H1 (cell line): ENCODE measurements at regions not wholly inside any gene's neighbourhood (a gene's known extent, or its start where the extent isn't known, plus 50 kb on each side); places are given as distances from the start of the nearest gene placed in this dataset.

Experiments used
- CTCF ChIA-PET: fragments of 300-600 bp; sonication (Branson Sonifier 250); formaldehyde crosslinking; loops from one replicate; lab custom pipeline; 2021; ENCODE audit not compliant: partially characterized antibody; lab: Charles Lee
- POLR2A ChIA-PET: fragments of 300-600 bp; sonication (Branson Sonifier 250); formaldehyde crosslinking; loops from one replicate; lab custom pipeline; 2021; ENCODE audit warnings: inconsistent platforms; ENCODE audit not compliant: partially characterized antibody; lab: Charles Lee
- DNase-seq, 2 experiments: peaks; one replicate each; pipeline versions ENCODE4 v3.0.0 to v3.0.0-alpha.2; 2010 to 2022; ENCODE audit warnings: low spot score in 2 of 2, low read depth in 1 of 2, mixed read lengths in 1 of 2
- FAIRE-seq: peaks from 2 replicates; lab custom pipeline; 2011; peaks lifted over from hg19 to GRCh38; lab: Jason Lieb, UNC
- H2AFZ ChIP-seq: 2 replicates; pipeline ENCODE4 v1.8.1; 2012; ENCODE audit warnings: low read length, inconsistent platforms
- H2AK5ac ChIP-seq: 2 replicates; pipeline ENCODE4 v1.6.1; 2013; ENCODE audit warnings: low read depth, low read length
- H2BK120ac ChIP-seq: replicated peaks from 2 replicates; pipeline ENCODE3; 2013; ENCODE audit warnings: low read depth, low read length, inconsistent platforms
- H2BK12ac ChIP-seq: 2 replicates; pipeline ENCODE4 v1.6.1; 2013; ENCODE audit warnings: low read depth, low read length
- H2BK15ac ChIP-seq: 2 replicates; pipeline ENCODE4 v1.6.1; 2013; ENCODE audit warnings: low read length
- H2BK20ac ChIP-seq: 2 replicates; pipeline ENCODE4 v1.6.1; 2013; ENCODE audit warnings: low read length
- H2BK5ac ChIP-seq: 2 replicates; pipeline ENCODE4 v1.6.1; 2013; ENCODE audit warnings: low read depth, low read length
- H3K14ac ChIP-seq: 2 replicates; pipeline ENCODE4 v1.6.1; 2013; ENCODE audit warnings: inconsistent platforms; ENCODE audit not compliant: insufficient read length
- H3K18ac ChIP-seq: 2 replicates; pipeline ENCODE4 v1.6.1; 2013; ENCODE audit warnings: low read length; ENCODE audit errors: extremely low read depth
- H3K23ac ChIP-seq: 2 replicates; pipeline ENCODE4 v1.6.1; 2013; ENCODE audit warnings: inconsistent platforms; ENCODE audit not compliant: insufficient read length
- H3K23me2 ChIP-seq: 2 replicates; pipeline ENCODE4 v1.6.1; 2013; ENCODE audit warnings: low read depth, low read length
- H3K27ac ChIP-seq: 2 replicates; pipeline ENCODE4 v1.6.1; 2011; ENCODE audit warnings: low read depth, low read length, inconsistent platforms
- H3K27me3 ChIP-seq, 4 experiments: replicated peaks in 1 of 4; 1 replicate in 1 of 4; 2 replicates in 3 of 4; pipeline versions ENCODE4 v1.6.1 to v1.8.1; 2011 to 2013; ENCODE audit warnings: low read length in 3 of 4, mild to moderate bottlenecking in 3 of 4, inconsistent platforms in 2 of 4, mixed read lengths in 2 of 4, moderate library complexity in 1 of 4; ENCODE audit not compliant: control insufficient read depth in 3 of 4, insufficient read depth in 3 of 4; ENCODE audit errors: extremely low read depth in 1 of 4
- H3K36me3 ChIP-seq, 4 experiments: 2 replicates each; pipeline versions ENCODE4 v1.6.1 to v1.8.1; 2011 to 2013; ENCODE audit warnings: mild to moderate bottlenecking in 4 of 4, low read length in 3 of 4, moderate library complexity in 2 of 4, control low read depth in 1 of 4, inconsistent platforms in 1 of 4; ENCODE audit not compliant: insufficient read depth in 4 of 4, control insufficient read depth in 2 of 4
- H3K4ac ChIP-seq: replicated peaks from 2 replicates; pipeline ENCODE3; 2013; ENCODE audit warnings: low read length, low read depth, mixed read lengths, inconsistent platforms; ENCODE audit not compliant: insufficient read length
- H3K4me1 ChIP-seq, 4 experiments: replicated peaks in 1 of 4; 1 replicate in 1 of 4; 2 replicates in 3 of 4; pipeline versions ENCODE4 v1.6.1 to v1.8.1; 2011 to 2013; ENCODE audit warnings: low read length in 3 of 4, inconsistent platforms in 2 of 4, mixed read lengths in 1 of 4; ENCODE audit not compliant: insufficient read depth in 4 of 4, control insufficient read depth in 3 of 4
- H3K4me2 ChIP-seq, 2 experiments: 2 replicates each; pipeline versions ENCODE4 v1.6.1 to v1.8.1; 2011 to 2013; ENCODE audit warnings: low read depth in 2 of 2, low read length in 2 of 2, control low read depth in 1 of 2, inconsistent platforms in 1 of 2, mild to moderate bottlenecking in 1 of 2; ENCODE audit not compliant: insufficient read depth in 1 of 2
- H3K4me3 ChIP-seq, 4 experiments: fragments of 200-600, 300-600 bp in 1 of 4; sonication (generic), shearing (Covaris generic), sonication (Bioruptor Twin) in 1 of 4; 2 replicates each; pipeline versions ENCODE4 v1.5.1 to v1.8.1; 2011 to 2016; ENCODE audit warnings: low read length in 4 of 4, low read depth in 3 of 4, control low read depth in 2 of 4, inconsistent platforms in 2 of 4, mild to moderate bottlenecking in 2 of 4, mixed read lengths in 1 of 4, moderate library complexity in 1 of 4; ENCODE audit not compliant: insufficient read depth in 2 of 4; ENCODE audit errors: extremely low read depth in 1 of 4
- H3K56ac ChIP-seq: replicated peaks from 2 replicates; pipeline ENCODE3; 2013; ENCODE audit warnings: low read depth, mild to moderate bottlenecking, mixed read lengths, low read length, inconsistent platforms; ENCODE audit not compliant: insufficient read length
- H3K79me1 ChIP-seq: 2 replicates; pipeline ENCODE4 v1.6.1; 2013; ENCODE audit warnings: low read depth, low read length, control low read depth
- H3K79me2 ChIP-seq, 2 experiments: 2 replicates each; pipeline versions ENCODE4 v1.6.1 to v1.8.1; 2012 to 2013; ENCODE audit warnings: low read length in 2 of 2, mild to moderate bottlenecking in 2 of 2, inconsistent platforms in 1 of 2; ENCODE audit not compliant: insufficient read depth in 2 of 2, control insufficient read depth in 1 of 2
- H3K9ac ChIP-seq, 4 experiments: replicated peaks in 1 of 4; 1 replicate in 1 of 4; 2 replicates in 3 of 4; pipeline versions ENCODE4 v1.6.1 to v1.8.1; 2011 to 2013; ENCODE audit warnings: low read depth in 3 of 4, low read length in 3 of 4, control low read depth in 2 of 4, mild to moderate bottlenecking in 2 of 4, moderate library complexity in 2 of 4, inconsistent platforms in 1 of 4; ENCODE audit errors: extremely low read depth in 1 of 4
- H3K9me3 ChIP-seq, 2 experiments: 2 replicates each; pipeline versions ENCODE4 v1.6.1 to v1.8.1; 2012 to 2013; ENCODE audit warnings: mild to moderate bottlenecking in 2 of 2, moderate library complexity in 2 of 2, control low read depth in 1 of 2, inconsistent platforms in 1 of 2, low read depth in 1 of 2, low read length in 1 of 2, mixed read lengths in 1 of 2; ENCODE audit not compliant: insufficient read depth in 2 of 2
- H4K20me1 ChIP-seq, 2 experiments: replicated peaks in 1 of 2; 2 replicates each; pipeline versions ENCODE3 to v1.8.1; 2011 to 2013; ENCODE audit warnings: inconsistent platforms in 2 of 2, low read length in 2 of 2, mild to moderate bottlenecking in 1 of 2; ENCODE audit not compliant: insufficient read depth in 2 of 2, control insufficient read depth in 1 of 2
- H4K5ac ChIP-seq: 2 replicates; pipeline ENCODE4 v1.6.1; 2013; ENCODE audit warnings: low read length, low read depth, mixed read lengths, inconsistent platforms; ENCODE audit not compliant: insufficient read length
- H4K8ac ChIP-seq: 2 replicates; pipeline ENCODE4 v1.8.0; 2013; ENCODE audit warnings: mild to moderate bottlenecking, moderate library complexity, low read length, inconsistent platforms; ENCODE audit not compliant: insufficient read depth; ENCODE audit errors: extremely low read depth
- H4K91ac ChIP-seq: replicated peaks from 2 replicates; pipeline ENCODE3; 2013; ENCODE audit warnings: low read length, mixed read lengths, inconsistent platforms; ENCODE audit not compliant: insufficient read length
- ASH2L ChIP-seq: fragments of 200-600, 300-600 bp; sonication (generic); IDR thresholded peaks from one replicate; pipeline ENCODE4 v1.7.1; 2017; ENCODE audit warnings: low read length
- CEBPB ChIP-seq: IDR thresholded peaks from 2 replicates; pipeline ENCODE4 v1.6.1; 2012; ENCODE audit warnings: low read depth, low read length
- GABPA ChIP-seq: IDR thresholded peaks from 2 replicates; pipeline ENCODE4 v1.6.1; 2011; ENCODE audit warnings: mild to moderate bottlenecking, low read length, moderate library complexity, borderline replicate concordance; ENCODE audit not compliant: insufficient read depth
- JUN ChIP-seq: IDR thresholded peaks from 2 replicates; pipeline ENCODE4 v1.6.1; 2011; ENCODE audit warnings: low read depth, mild to moderate bottlenecking, improper control_type of control experiment, low read length
- RNF2 ChIP-seq: fragments of 200-900, 300-1000 bp; sonication (generic); IDR thresholded peaks from 2 replicates; pipeline ENCODE4 v1.7.1; 2016; ENCODE audit warnings: borderline replicate concordance, low read depth, mild to moderate bottlenecking, antibody characterized with exemption, low read length; ENCODE audit not compliant: poor library complexity, severe bottlenecking; ENCODE audit errors: missing control alignments
- SIN3A ChIP-seq, 2 experiments: IDR thresholded peaks in 1 of 2; conservative IDR thresholded peaks in 1 of 2; 2 replicates each; pipeline ENCODE4 v1.6.1; 2011 to 2012; ENCODE audit warnings: low read length in 2 of 2, improper control_type of control experiment in 1 of 2, low read depth in 1 of 2, mild to moderate bottlenecking in 1 of 2
- SP2 ChIP-seq: IDR thresholded peaks from 2 replicates; pipeline ENCODE4 v1.6.1; 2012; ENCODE audit warnings: mild to moderate bottlenecking, low read length, inconsistent platforms
- SP4 ChIP-seq: IDR thresholded peaks from 2 replicates; pipeline ENCODE4 v1.6.1; 2012; ENCODE audit warnings: low read length, inconsistent platforms
- WGBS, 2 experiments: shearing (Covaris generic) in 1 of 2; methylation state at CpG; one replicate each; pipeline versions ENCODE4 v1.1.6 to v1.1.7; 2013 to 2015; ENCODE audit warnings: low lambda C conversion rate in 2 of 2, mixed read lengths in 2 of 2, inconsistent platforms in 1 of 2, low coverage in 1 of 2, missing lambda C conversion rate in 1 of 2; ENCODE audit not compliant: insufficient replicate concordance in 2 of 2, insufficient coverage in 1 of 2, insufficient read length in 1 of 2; ENCODE audit errors: extremely low coverage in 1 of 2, missing lambda C conversion rate in 1 of 2; 5-methylcytosine and 5-hydroxymethylcytosine counted together

DNA sequence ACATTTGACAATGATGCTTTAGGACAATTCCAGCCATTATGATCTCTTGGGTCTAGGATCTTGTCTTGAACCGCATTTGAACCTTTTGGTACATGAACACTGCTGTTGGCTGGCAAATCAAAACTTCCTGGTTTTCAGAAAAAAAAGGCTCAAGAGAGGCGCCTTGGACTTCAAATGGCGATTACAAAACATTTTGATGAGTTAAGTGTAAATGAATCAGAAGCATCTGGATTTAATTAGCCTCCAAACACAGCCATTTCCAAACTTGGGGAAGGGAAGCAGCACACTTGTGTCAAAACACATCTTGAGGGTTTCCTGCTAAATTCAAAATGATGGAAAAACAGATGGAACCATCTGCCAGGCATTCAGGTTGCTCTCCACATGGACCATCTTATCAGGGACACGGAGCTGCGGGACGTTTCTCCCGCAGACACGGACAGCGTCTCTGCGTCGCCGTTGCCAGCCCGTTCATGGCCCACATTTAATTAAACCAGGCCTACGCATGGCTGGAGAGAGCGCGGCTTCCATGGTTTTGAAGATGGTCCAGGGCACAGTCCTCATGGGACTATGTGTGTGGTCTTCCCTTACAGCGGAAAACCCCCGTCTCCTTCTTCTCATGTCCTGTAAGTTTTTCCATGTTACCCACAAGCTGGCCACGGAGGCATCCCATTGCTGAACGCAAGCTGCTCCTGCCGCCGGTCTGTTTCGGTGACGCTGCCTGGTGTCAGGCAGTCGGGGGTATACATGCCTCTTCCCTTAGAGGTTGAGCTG lies 55.8 kb upstream of the PTCH1 start:
- peaks cover 2% of the 10 kb centered on the region; the same call in 1 of the 2 replicates for H3K79me1 ChIP-seq
- FAIRE-seq = no peak
- H3K14ac ChIP-seq = no peak overlapping the region
- ChIA-PET POLR2A (no interaction called here), CTCF (interaction anchor here (0.6 kb wide), 1 partner anchor 50 kb away, joined by 3 read pairs; no protein-coding TSS in a partner anchor)
- no peak overlapping the region for H3K27ac ChIP-seq
- H2BK20ac ChIP-seq = no peak overlapping the region
- no peak overlapping the region for H2BK12ac ChIP-seq
- no peak overlapping the region for H3K18ac ChIP-seq
- H2AK5ac ChIP-seq = no peak overlapping the region
- H3K36me3 ChIP-seq = no peaks in the 10 kb centered on the region; a peak in 1 of 8 replicates
- 87% methylated on average over 20 of the region's 25 CpGs; no CpG with 5 or more reads in 1 of the 2 experiments for WGBS, 2 experiments
- peaks cover 0 to 7% of the 10 kb centered on the region in 2 experiments for H4K20me1 ChIP-seq
- no peak overlapping the region for H3K4ac ChIP-seq
- no peaks in the 10 kb centered on the region for H3K79me2 ChIP-seq
- H4K91ac ChIP-seq = no peak overlapping the region
- TF ChIP-seq JUN = no peak
- no peak for TF ChIP-seq SP4
- TF ChIP-seq CEBPB = no peak
- TF ChIP-seq SIN3A (conservative IDR thresholded peaks at IDR 0.05 in 1 of 2, IDR thresholded peaks at IDR 0.05 in 1 of 2; ENCODE audit: low read depth in 1 of 2, low read length in 2 of 2) = no peak
- no peak for TF ChIP-seq ASH2L
- TF ChIP-seq GABPA = no peak
- TF ChIP-seq SP2 = no peak
- no peak for TF ChIP-seq RNF2
- H3K23ac ChIP-seq = no peak overlapping the region
- no peak overlapping the region for H3K4me3 ChIP-seq
- H3K4me2 ChIP-seq = no peak overlapping the region
- no peak for DNase-seq
- no peak overlapping the region for H2BK15ac ChIP-seq
- H2BK5ac ChIP-seq = no peak overlapping the region
- H3K9ac ChIP-seq = no peak overlapping the region
- no peak overlapping the region for H4K5ac ChIP-seq
- no peak overlapping the region for H3K56ac ChIP-seq
- no peak overlapping the region for H2AFZ ChIP-seq
- no peak overlapping the region for H4K8ac ChIP-seq
- H3K27me3 ChIP-seq = no peaks in the 10 kb centered on the region; a peak in 2 of 7 replicates
- H3K4me1 ChIP-seq = no peaks in the 10 kb centered on the region; a peak in 4 of 7 replicates
- no peaks in the 10 kb centered on the region for H3K9me3 ChIP-seq
- no peak overlapping the region for H2BK120ac ChIP-seq
- peaks cover 9% of the 10 kb centered on the region; the same call in 1 of the 2 replicates for H3K23me2 ChIP-seq
